H9 (cell line): ENCODE measurements at regions not wholly inside any gene's neighbourhood (a gene's known extent, or its start where the extent isn't known, plus 50 kb on each side); places are given as distances from the start of the nearest gene placed in this dataset.

Experiments
- DNase-seq: peaks from one replicate; pipeline ENCODE4 v3.0.0-alpha.2; 2017
- H2AFZ ChIP-seq: one replicate; pipeline ENCODE4 v1.6.1; 2013; ENCODE audit warnings: mild to moderate bottlenecking, low read length, control low read depth, moderate library complexity
- H2AK5ac ChIP-seq: 2 replicates; pipeline ENCODE4 v1.6.1; 2013; ENCODE audit warnings: low read length, control low read depth, mixed read lengths; ENCODE audit not compliant: insufficient read length
- H2BK120ac ChIP-seq: one replicate; pipeline ENCODE4 v1.6.1; 2013; ENCODE audit warnings: low read depth, mild to moderate bottlenecking, low read length, control low read depth, inconsistent platforms; ENCODE audit not compliant: poor library complexity, severe bottlenecking
- H2BK12ac ChIP-seq: 2 replicates; pipeline ENCODE4 v1.6.1; 2013; ENCODE audit warnings: low read length, control low read depth, mixed read lengths, low read depth; ENCODE audit not compliant: insufficient read length
- H2BK15ac ChIP-seq: 2 replicates; pipeline ENCODE4 v1.6.1; 2013; ENCODE audit warnings: low read depth, low read length, control low read depth
- H2BK20ac ChIP-seq: one replicate; pipeline ENCODE4 v1.6.1; 2013; ENCODE audit warnings: low read depth, mild to moderate bottlenecking, low read length, control low read depth, inconsistent platforms; ENCODE audit not compliant: poor library complexity, severe bottlenecking
- H2BK5ac ChIP-seq: 2 replicates; pipeline ENCODE4 v1.6.1; 2013; ENCODE audit warnings: low read length, control low read depth, mixed read lengths; ENCODE audit not compliant: insufficient read length
- H3K14ac ChIP-seq: 2 replicates; pipeline ENCODE4 v1.6.1; 2013; ENCODE audit warnings: low read length, control low read depth; ENCODE audit not compliant: insufficient read depth
- H3K18ac ChIP-seq: 2 replicates; pipeline ENCODE4 v1.6.1; 2013; ENCODE audit warnings: low read depth, mild to moderate bottlenecking, mixed read lengths, low read length, control low read depth; ENCODE audit not compliant: insufficient read length
- H3K23ac ChIP-seq: 2 replicates; pipeline ENCODE4 v1.6.1; 2013; ENCODE audit warnings: low read length, control low read depth, mixed read lengths, low read depth; ENCODE audit not compliant: insufficient read length
- H3K23me2 ChIP-seq: 2 replicates; pipeline ENCODE4 v1.6.1; 2013; ENCODE audit warnings: low read depth, mild to moderate bottlenecking, mixed read lengths, low read length, control low read depth; ENCODE audit not compliant: insufficient read length, poor library complexity, severe bottlenecking
- H3K27ac ChIP-seq: 2 replicates; pipeline ENCODE4 v1.5.1; 2013; ENCODE audit warnings: low read length, control low read depth, mixed read lengths, low read depth; ENCODE audit not compliant: insufficient read length
- H3K27me3 ChIP-seq: 2 replicates; pipeline ENCODE4 v1.6.1; 2013; ENCODE audit warnings: low read length, control low read depth, inconsistent platforms; ENCODE audit not compliant: insufficient read depth
- H3K4ac ChIP-seq: 2 replicates; pipeline ENCODE4 v1.6.1; 2013; ENCODE audit warnings: low read depth, mild to moderate bottlenecking, control low read depth, inconsistent platforms, low read length, moderate library complexity
- H3K4me1 ChIP-seq: 2 replicates; pipeline ENCODE4 v1.6.1; 2013; ENCODE audit warnings: low read length, control low read depth, inconsistent platforms; ENCODE audit not compliant: insufficient read depth
- H3K4me2 ChIP-seq: 2 replicates; pipeline ENCODE4 v1.6.1; 2013; ENCODE audit warnings: low read length, control low read depth, mixed read lengths; ENCODE audit not compliant: insufficient read length, insufficient read depth
- H3K56ac ChIP-seq: 2 replicates; pipeline ENCODE4 v1.6.1; 2013; ENCODE audit warnings: low read depth, mild to moderate bottlenecking, mixed read lengths, low read length, control low read depth; ENCODE audit not compliant: insufficient read length
- H3K79me1 ChIP-seq: 2 replicates; pipeline ENCODE4 v1.6.1; 2013; ENCODE audit warnings: low read depth, mild to moderate bottlenecking, moderate library complexity, low read length, control low read depth, inconsistent platforms; ENCODE audit not compliant: insufficient read depth, poor library complexity, severe bottlenecking
- H3K79me2 ChIP-seq: 2 replicates; pipeline ENCODE4 v1.6.1; 2013; ENCODE audit warnings: low read length, control low read depth, inconsistent platforms; ENCODE audit not compliant: insufficient read depth
- H3K9ac ChIP-seq: 2 replicates; pipeline ENCODE4 v1.6.1; 2013; ENCODE audit warnings: low read length, control low read depth, mixed read lengths; ENCODE audit not compliant: insufficient read length; ENCODE audit errors: extremely low read depth
- H3K9me3 ChIP-seq: one replicate; pipeline ENCODE4 v1.6.1; 2013; ENCODE audit warnings: low read depth, low read length, inconsistent platforms; ENCODE audit not compliant: control insufficient read depth
- H3T11ph ChIP-seq: one replicate; pipeline ENCODE4 v1.6.1; 2013; ENCODE audit warnings: mild to moderate bottlenecking, low read length, control low read depth, inconsistent platforms
- H4K20me1 ChIP-seq: one replicate; pipeline ENCODE4 v1.6.1; 2013; ENCODE audit not compliant: control insufficient read depth, insufficient read length, insufficient read depth
- H4K5ac ChIP-seq: 2 replicates; pipeline ENCODE4 v1.6.1; 2013; ENCODE audit warnings: low read depth, mild to moderate bottlenecking, mixed read lengths, low read length, control low read depth; ENCODE audit not compliant: insufficient read length
- H4K8ac ChIP-seq: replicated peaks from 2 replicates; pipeline ENCODE4 v1.6.1; 2013; ENCODE audit warnings: low read length, control low read depth, mixed read lengths, low read depth; ENCODE audit not compliant: insufficient read length
- H4K91ac ChIP-seq: 2 replicates; pipeline ENCODE4 v1.6.1; 2013; ENCODE audit warnings: low read depth, mild to moderate bottlenecking, moderate library complexity, mixed read lengths, low read length, control low read depth; ENCODE audit not compliant: insufficient read length
- H3K27ac Mint-ChIP-seq, 3 experiments: 2 replicates in 2 of 3; 3 replicates in 1 of 3; pipeline ENCODE4 v1.8.0; 2020 to 2021; ENCODE audit warnings: mixed read lengths in 3 of 3, mild to moderate bottlenecking in 1 of 3, moderate library complexity in 1 of 3
- H3K27me3 Mint-ChIP-seq: 2 replicates; pipeline ENCODE4 v1.8.0; 2021; ENCODE audit warnings: low read depth, mild to moderate bottlenecking, moderate library complexity, mixed read lengths
- H3K36me3 Mint-ChIP-seq, 3 experiments: 2 replicates in 2 of 3; 3 replicates in 1 of 3; pipeline ENCODE4 v1.8.0; 2020 to 2021; ENCODE audit warnings: low read depth in 3 of 3, mixed read lengths in 3 of 3; ENCODE audit not compliant: insufficient read depth in 1 of 3
- H3K4me1 Mint-ChIP-seq, 2 experiments: 2 replicates each; pipeline ENCODE4 v1.8.0; 2020; ENCODE audit warnings: mixed read lengths in 2 of 2
- H3K4me3 Mint-ChIP-seq, 2 experiments: 2 replicates in 1 of 2; 3 replicates in 1 of 2; pipeline ENCODE4 v1.8.0; 2020 to 2021; ENCODE audit warnings: mild to moderate bottlenecking in 2 of 2, mixed read lengths in 2 of 2, moderate library complexity in 1 of 2
- H3K9me3 Mint-ChIP-seq, 2 experiments: 2 replicates in 1 of 2; 3 replicates in 1 of 2; pipeline ENCODE4 v1.8.0; 2020; ENCODE audit warnings: mild to moderate bottlenecking in 2 of 2, mixed read lengths in 2 of 2, moderate library complexity in 1 of 2
- CTCF ChIP-seq: fragments of 200-600 bp; sonication (generic); conservative IDR thresholded peaks from 3 replicates; pipeline ENCODE4 v1.8.0; 2021; ENCODE audit warnings: antibody characterized with exemption, mild to moderate bottlenecking
- WGBS: extraction: QIAGEN DNeasy Blood & Tissue Kit; methylation state at CpG from one replicate; pipeline ENCODE4 v1.1.7; 2013; ENCODE audit warnings: missing lambda C conversion rate, low lambda C conversion rate, mixed read lengths; ENCODE audit not compliant: insufficient read length; ENCODE audit errors: extremely low coverage; 5-methylcytosine and 5-hydroxymethylcytosine counted together

- Histone ChIP-seq H2BK5ac (no peak overlapping the region), H2AFZ (no peak overlapping the region), H2AK5ac (no peak overlapping the region), H4K8ac (no peak overlapping the region), H3K4ac (no peak overlapping the region), H3K27ac (no peak overlapping the region), H3K14ac (no peak overlapping the region), H4K91ac (no peak overlapping the region), H4K5ac (no peak overlapping the region), H4K20me1 (no peaks in the 10 kb centered on the region), H3K79me2 (no peaks in the 10 kb centered on the region), H3K23me2 (no peaks in the 10 kb centered on the region), H3K27me3 (no peaks in the 10 kb centered on the region), H2BK20ac (no peak overlapping the region), H2BK12ac (no peak overlapping the region), H2BK15ac (no peak overlapping the region), H2BK120ac (no peak overlapping the region), H3K79me1 (no peaks in the 10 kb centered on the region), H3K9me3 (no peaks in the 10 kb centered on the region), H3K56ac (no peak overlapping the region), H3T11ph (no peak overlapping the region), H3K18ac (no peak overlapping the region), H3K9ac (no peak overlapping the region), H3K4me2 (no peak overlapping the region), H3K4me1 (no peaks in the 10 kb centered on the region), H3K23ac (no peak overlapping the region)
- Mint-ChIP-seq H3K9me3 (no peaks in the 10 kb centered on the region; a peak in 2 of 5 replicates), H3K27ac (no peak overlapping the region), H3K4me3 (no peak overlapping the region), H3K4me1 (peaks cover 0 to 3% of the 10 kb centered on the region in 2 experiments; a peak in 1 of 4 replicates), H3K36me3 (peaks cover 0 to 5% (median 2%) of the 10 kb centered on the region in 3 experiments; a peak in 3 of 7 replicates), H3K27me3 (no peaks in the 10 kb centered on the region; the same call in none of the 2 replicates)
- no peak for DNase-seq
- no peak for TF ChIP-seq CTCF
- WGBS = no CpG with 5 or more reads among the region's 9 CpGs
These were observed 176.5 kb upstream of the SALL3 start for GRCh38 chr18:78803104-78803503.
